Chondrocyte (in vitro differentiated cells): ENCODE measurements at regions not wholly inside any gene's neighbourhood (a gene's known extent, or its start where the extent isn't known, plus 50 kb on each side); places are given as distances from the start of the nearest gene placed in this dataset.

Experiments
- DNase-seq: peaks from one replicate; pipeline ENCODE4 v3.0.0; 2021; ENCODE audit warnings: mixed read lengths, low spot score
- H3K27ac Mint-ChIP-seq: one replicate; pipeline ENCODE4 v1.8.0; 2021; ENCODE audit warnings: mild to moderate bottlenecking, moderate library complexity, mixed read lengths; ENCODE audit not compliant: unreplicated experiment
- H3K27me3 Mint-ChIP-seq: 2 replicates; pipeline ENCODE4 v1.8.0; 2021; ENCODE audit warnings: low read depth, mixed read lengths
- H3K36me3 Mint-ChIP-seq: 2 replicates; pipeline ENCODE4 v1.8.0; 2021; ENCODE audit warnings: low read depth, mixed read lengths
- H3K4me1 Mint-ChIP-seq: 2 replicates; pipeline ENCODE4 v1.8.0; 2021; ENCODE audit warnings: low read depth, mild to moderate bottlenecking, mixed read lengths
- H3K4me3 Mint-ChIP-seq: one replicate; pipeline ENCODE4 v1.8.0; 2021; ENCODE audit warnings: mild to moderate bottlenecking, moderate library complexity, mixed read lengths; ENCODE audit not compliant: unreplicated experiment
- H3K9me3 Mint-ChIP-seq: 2 replicates; pipeline ENCODE4 v1.8.0; 2021; ENCODE audit warnings: low read depth, mixed read lengths
- CTCF ChIP-seq: fragments of 200-600 bp; sonication (generic); IDR thresholded peaks from 2 replicates; pipeline ENCODE4 v1.5.0; 2021; ENCODE audit warnings: antibody characterized with exemption, mild to moderate bottlenecking, moderate library complexity

GRCh38 chr4:104766676-104767075, 272.0 kb upstream of the CXXC4 start:
- H3K36me3 Mint-ChIP-seq: no peaks in the 10 kb centered on the region
- no peak for TF ChIP-seq CTCF
- H3K4me1 Mint-ChIP-seq: no peaks in the 10 kb centered on the region
- no peak overlapping the region for H3K4me3 Mint-ChIP-seq
- no peak for DNase-seq
- no peak overlapping the region for H3K27ac Mint-ChIP-seq
- peaks cover 5% of the 10 kb centered on the region for H3K27me3 Mint-ChIP-seq
- H3K9me3 Mint-ChIP-seq: no peaks in the 10 kb centered on the region

- no peak overlapping the region for H3K27ac Mint-ChIP-seq
- no peaks in the 10 kb centered on the region for H3K36me3 Mint-ChIP-seq
- H3K9me3 Mint-ChIP-seq: no peaks in the 10 kb centered on the region
- peaks cover 11% of the 10 kb centered on the region for H3K27me3 Mint-ChIP-seq
- H3K4me3 Mint-ChIP-seq: no peak overlapping the region
- no peak for TF ChIP-seq CTCF
- DNase-seq: no peak
- H3K4me1 Mint-ChIP-seq: no peaks in the 10 kb centered on the region
These were observed 278.2 kb upstream of the CXXC4 start for GRCh38 chr4:104772849-104773248.

GRCh38 chr4:104795264-104795939, 300.7 kb upstream of the CXXC4 start:
- H3K9me3 Mint-ChIP-seq: peaks cover 3% of the 10 kb centered on the region
- H3K27me3 Mint-ChIP-seq: no peaks in the 10 kb centered on the region
- H3K36me3 Mint-ChIP-seq: no peaks in the 10 kb centered on the region
- DNase-seq: no peak
- H3K4me3 Mint-ChIP-seq: no peak overlapping the region
- H3K4me1 Mint-ChIP-seq: no peaks in the 10 kb centered on the region
- no peak for TF ChIP-seq CTCF
- no peak overlapping the region for H3K27ac Mint-ChIP-seq

GRCh38 chr4:104811727-104812126, 317.0 kb upstream of the CXXC4 start:
- H3K36me3 Mint-ChIP-seq: no peaks in the 10 kb centered on the region
- no peak for DNase-seq
- no peak overlapping the region for H3K4me3 Mint-ChIP-seq
- no peak overlapping the region for H3K27ac Mint-ChIP-seq
- H3K4me1 Mint-ChIP-seq: no peaks in the 10 kb centered on the region
- H3K9me3 Mint-ChIP-seq: peaks cover 24% of the 10 kb centered on the region
- no peak for TF ChIP-seq CTCF
- H3K27me3 Mint-ChIP-seq: no peaks in the 10 kb centered on the region

GRCh38 chr4:104815665-104816064, 321.0 kb upstream of the CXXC4 start:
- no peak for TF ChIP-seq CTCF
- Mint-ChIP-seq H3K27me3 (no peaks in the 10 kb centered on the region), H3K4me3 (no peak overlapping the region), H3K36me3 (no peaks in the 10 kb centered on the region), H3K4me1 (no peaks in the 10 kb centered on the region), H3K9me3 (peaks cover 4% of the 10 kb centered on the region), H3K27ac (no peak overlapping the region)
- DNase-seq: no peak
